ENCODE measurements at regions not wholly inside any gene's neighbourhood (a gene's known extent, or its start where the extent isn't known, plus 50 kb on each side); places are given as distances from the start of the nearest gene placed in this dataset.

DNA sequence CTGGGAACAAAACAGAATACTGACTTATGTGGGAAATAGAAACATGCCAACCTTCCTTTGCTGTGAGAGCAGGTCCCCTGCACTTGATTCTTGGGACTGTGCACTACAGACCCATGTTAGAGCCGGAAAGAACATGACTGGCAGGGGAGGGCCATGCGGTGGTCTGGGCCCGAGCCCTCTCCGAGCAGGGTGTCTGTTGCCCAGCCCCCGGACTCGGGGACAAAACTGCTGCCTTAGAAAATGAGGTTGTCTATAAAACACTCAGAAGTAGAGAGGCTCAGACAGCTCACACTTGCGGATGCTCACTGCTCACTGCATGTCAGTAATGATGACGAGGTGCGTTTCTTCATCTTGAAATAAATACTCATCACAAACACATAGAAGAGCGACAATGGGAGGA lies 270.7 kb upstream of the HDAC4 start:
- no peak for DNase-seq (ENCODE audit: low read depth)
- no peak overlapping the region for H3K4me3 ChIP-seq (ENCODE audit: low read depth, low read length)
- TF ChIP-seq CTCF (IDR thresholded peaks at IDR 0.05; ENCODE audit: insufficient read depth, low read depth, low read length), result no peak

DNA sequence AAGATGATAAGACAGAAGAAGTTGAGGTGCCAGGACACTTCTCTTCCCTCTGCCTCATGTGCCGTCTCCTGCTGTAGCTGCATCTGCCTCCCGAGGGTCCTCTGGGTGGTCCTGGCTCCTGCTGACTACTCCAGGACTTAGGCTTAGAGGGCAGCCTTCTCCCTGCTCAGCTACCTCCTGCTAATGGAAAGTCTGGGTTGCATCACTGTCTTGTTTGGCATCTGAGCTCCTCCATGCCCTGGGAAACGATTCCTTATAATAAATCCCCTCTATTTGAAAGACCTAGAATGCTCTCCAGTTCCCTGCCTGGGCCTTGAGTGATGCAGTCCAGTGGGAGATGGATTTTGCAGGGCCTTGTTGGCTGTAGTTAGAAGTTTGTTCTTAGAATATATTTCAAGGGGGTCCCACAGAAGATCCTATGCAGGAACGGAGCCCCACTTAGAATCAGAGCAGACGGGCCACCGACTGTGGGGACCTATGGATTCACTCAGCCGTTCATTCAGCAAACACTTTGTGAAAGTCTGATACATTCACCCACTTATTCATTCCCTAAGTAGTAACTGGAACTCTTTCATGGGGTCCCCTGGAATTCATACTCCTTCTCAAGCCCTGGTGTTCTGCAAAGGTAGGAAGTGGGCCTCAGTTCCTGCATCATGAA lies 269.8 kb upstream of the HDAC4 start:
- no peak for DNase-seq (ENCODE audit: low read depth)
- no peak for TF ChIP-seq CTCF (IDR thresholded peaks at IDR 0.05; ENCODE audit: insufficient read depth, low read depth, low read length)
- H3K4me3 ChIP-seq (ENCODE audit: low read depth, low read length), result no peak overlapping the region

DNA sequence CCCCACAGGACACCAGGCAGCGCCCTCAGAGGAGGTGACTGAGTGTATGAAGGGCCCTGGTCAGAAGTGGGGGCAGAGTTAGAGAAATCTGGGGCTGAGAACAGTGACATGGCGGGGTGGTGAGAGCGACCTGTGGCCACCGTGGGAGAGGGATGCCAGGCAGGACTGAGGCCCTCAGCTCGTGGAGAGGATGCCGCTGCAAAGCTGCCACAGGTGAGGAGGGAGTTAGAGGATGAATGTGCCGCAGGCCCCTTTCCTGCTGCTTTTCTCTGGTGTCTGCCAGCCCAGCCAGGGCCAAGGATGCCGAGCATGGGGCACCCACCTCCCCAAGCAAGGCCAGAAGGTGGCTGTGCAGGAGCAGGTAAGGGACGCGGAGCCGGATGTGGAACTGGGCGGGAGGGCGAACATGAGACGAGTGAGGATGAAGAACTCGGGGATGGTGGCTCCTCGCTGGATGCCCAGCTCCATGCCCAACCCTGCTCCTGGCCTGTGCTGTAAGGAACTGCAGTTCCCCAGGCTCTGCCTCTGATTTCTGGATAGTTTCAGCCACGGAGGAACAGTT lies 269.2 kb upstream of the HDAC4 start:
- H3K4me3 ChIP-seq (ENCODE audit: low read depth, low read length), result no peak overlapping the region
- no peak for TF ChIP-seq CTCF (IDR thresholded peaks at IDR 0.05; ENCODE audit: insufficient read depth, low read depth, low read length)
- no peak for DNase-seq (ENCODE audit: low read depth)

GRCh38 chr2:239669181-239669898 lies 268.5 kb upstream of the HDAC4 start:
- TF ChIP-seq CTCF (IDR thresholded peaks at IDR 0.05; ENCODE audit: insufficient read depth, low read depth, low read length), result no peak
- no peak overlapping the region for H3K4me3 ChIP-seq (ENCODE audit: low read depth, low read length)
- no peak for DNase-seq (ENCODE audit: low read depth)

DNA sequence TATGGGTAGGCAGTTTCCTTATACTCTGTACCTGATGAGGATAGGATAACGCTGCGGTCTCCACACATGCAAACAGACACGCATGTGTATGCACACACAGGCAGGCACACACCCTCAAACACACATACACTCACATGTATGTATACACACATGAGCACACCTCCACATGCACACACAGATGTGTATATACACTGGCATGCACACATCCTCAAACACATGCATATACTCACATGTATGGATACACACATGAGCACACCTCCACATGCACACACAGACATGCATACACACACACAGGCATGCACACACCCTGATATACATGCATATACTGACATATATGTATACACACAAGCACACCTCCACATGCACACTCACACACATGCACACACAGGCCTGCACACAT lies 267.8 kb upstream of the HDAC4 start:
- no peak overlapping the region for H3K4me3 ChIP-seq (ENCODE audit: low read depth, low read length)
- TF ChIP-seq CTCF (IDR thresholded peaks at IDR 0.05; ENCODE audit: insufficient read depth, low read depth, low read length), result no peak
- DNase-seq (ENCODE audit: low read depth), result no peak

GRCh38 chr2:239668042-239668441 lies 267.2 kb upstream of the HDAC4 start:
- no peak overlapping the region for H3K4me3 ChIP-seq (ENCODE audit: low read depth, low read length)
- no peak for TF ChIP-seq CTCF (IDR thresholded peaks at IDR 0.05; ENCODE audit: insufficient read depth, low read depth, low read length)
- DNase-seq (ENCODE audit: low read depth), result no peak
